C4-2B (cell line): ENCODE measurements at regions not wholly inside any gene's neighbourhood (a gene's known extent, or its start where the extent isn't known, plus 50 kb on each side); places are given as distances from the start of the nearest gene placed in this dataset.

Source experiments
- CTCF ChIP-seq: fragments of 450-650 bp; conservative IDR thresholded peaks from 2 replicates; pipeline ENCODE4 v1.5.1; 2017; ENCODE audit warnings: mild to moderate bottlenecking
- ZFX ChIP-seq: fragments of 450-650 bp; IDR thresholded peaks from 2 replicates; pipeline ENCODE4 v1.6.1; 2017

- TF ChIP-seq CTCF: no peak
- TF ChIP-seq ZFX: no peak
Measured at GRCh38 chr6:140048202-140048790, 673.8 kb upstream of the CITED2 start.
